ENCODE measurements at regions not wholly inside any gene's neighbourhood (a gene's known extent, or its start where the extent isn't known, plus 50 kb on each side); places are given as distances from the start of the nearest gene placed in this dataset. TPM values are rescaled to one million over a fixed set of nuclear protein-coding genes. Genes with fewer than 3 reads are reported as not detected.

Small RNA genes in the stretch of these regions (microRNA-seq; reads per million reads assigned to microRNA genes)
- not detected for gene AC008834.1 (ENCODE audit: insufficient read depth, insufficient read length)
- gene AC074133.1 (ENCODE audit: insufficient read depth, insufficient read length): not detected
- gene MRPS35P2 (ENCODE audit: insufficient read depth, insufficient read length): not detected

Small RNA genes in the stretch of these regions (small RNA-seq; reads per million reads assigned to genes)
- gene AC008834.1 (0 reads per million in 5 experiments), gene AC074133.1 (0 reads per million in 5 experiments), gene MRPS35P2 (0 reads per million in 5 experiments)
